HUDEP-2 (cell line): ENCODE measurements at regions not wholly inside any gene's neighbourhood (a gene's known extent, or its start where the extent isn't known, plus 50 kb on each side); places are given as distances from the start of the nearest gene placed in this dataset.

ENCODE experiments used
- DNase-seq, 76 experiments: peaks; one replicate each; lab custom pipeline; 2025; ENCODE audit not compliant: unreplicated experiment in 76 of 76; lab: John Stamatoyannopoulos, UW

GRCh38 chr2:41706286-41706685, 341.5 kb upstream of the PKDCC start:
- no peak for DNase-seq

- DNase-seq: no peak
Observed at GRCh38 chr2:41707790-41708451, 339.9 kb upstream of the PKDCC start.

GRCh38 chr2:41709702-41710599, 337.9 kb upstream of the PKDCC start:
- DNase-seq: no peak

- DNase-seq: no peak
Observed at GRCh38 chr2:41710944-41711343, 336.9 kb upstream of the PKDCC start.

- no peak for DNase-seq
Observed at GRCh38 chr2:41711736-41712135, 336.1 kb upstream of the PKDCC start.

GRCh38 chr2:41716497-41716896, 331.3 kb upstream of the PKDCC start:
- no peak for DNase-seq

- no peak for DNase-seq
Observed at GRCh38 chr2:41717839-41718238, 330.0 kb upstream of the PKDCC start.

GRCh38 chr2:41718705-41719104, 329.1 kb upstream of the PKDCC start:
- no peak for DNase-seq

GRCh38 chr2:41719756-41720155, 328.1 kb upstream of the PKDCC start:
- no peak for DNase-seq

GRCh38 chr2:41720331-41721251, 327.2 kb upstream of the PKDCC start:
- no peak for DNase-seq

- no peak for DNase-seq
Observed at GRCh38 chr2:41722668-41723369, 325.0 kb upstream of the PKDCC start.

GRCh38 chr2:41723526-41723925, 324.3 kb upstream of the PKDCC start:
- no peak for DNase-seq

GRCh38 chr2:41724465-41724864, 323.4 kb upstream of the PKDCC start:
- DNase-seq: no peak

- no peak for DNase-seq
Observed at GRCh38 chr2:41725901-41726300, 321.9 kb upstream of the PKDCC start.

GRCh38 chr2:41726364-41726763, 321.5 kb upstream of the PKDCC start:
- DNase-seq: no peak

GRCh38 chr2:41727152-41727551, 320.7 kb upstream of the PKDCC start:
- no peak for DNase-seq

- no peak for DNase-seq
Observed at GRCh38 chr2:41727711-41728110, 320.1 kb upstream of the PKDCC start.

- no peak for DNase-seq
Observed at GRCh38 chr2:41728788-41729338, 319.0 kb upstream of the PKDCC start.

GRCh38 chr2:41729800-41730364, 317.9 kb upstream of the PKDCC start:
- no peak for DNase-seq

- no peak for DNase-seq
Observed at GRCh38 chr2:41735006-41735405, 312.8 kb upstream of the PKDCC start.
